K562 (cell line): ENCODE measurements at regions not wholly inside any gene's neighbourhood (a gene's known extent, or its start where the extent isn't known, plus 50 kb on each side); places are given as distances from the start of the nearest gene placed in this dataset.

ENCODE experiments used
- ATAC-seq: fragments of 200-7000 bp; cut with Tn5 transposase; 3 replicates; pipeline ENCODE4 v1.9.1; 2020; ENCODE audit warnings: moderate library complexity
- BruUV-seq: library from RNA; stranded (reverse); fragments of 400-500 nt; replicated peaks from 2 replicates; lab custom pipeline; 2021; lab: Mats Ljungman, UMichigan
- CTCF ChIA-PET: fragments of 300-600 bp; formaldehyde crosslinking; extraction: SDS; loops from one replicate; lab custom pipeline; 2021; ENCODE audit warnings: low intra/inter-chr PET ratio; lab: Yijun Ruan, JAX
- POLR2A ChIA-PET: fragments of 300-600, 350-650 bp; sonication (Branson Sonifier 250); formaldehyde crosslinking; extraction: SDS; loops from one replicate; lab custom pipeline; 2021; ENCODE audit warnings: antibody characterized with exemption, inconsistent platforms; lab: Yijun Ruan, JAX
- DNase-seq, 4 experiments: peaks; one replicate each; pipeline versions ENCODE4 v3.0.0 to v3.0.0-alpha.2; 2011 to 2018; ENCODE audit warnings: low spot score in 3 of 4, mixed read lengths in 3 of 4; ENCODE audit errors: extremely low read depth in 1 of 4
- FAIRE-seq: peaks from 2 replicates; lab custom pipeline; 2011; peaks lifted over from hg19 to GRCh38; lab: Jason Lieb, UNC
- H2AFZ ChIP-seq: 2 replicates; pipeline ENCODE4 v1.6.0; 2011; ENCODE audit warnings: low read depth, low read length, control low read depth, inconsistent platforms
- H3K27ac ChIP-seq: fragments of 200-600 bp; 3 replicates; pipeline ENCODE4 v1.8.0; 2011; ENCODE audit warnings: low read depth, mild to moderate bottlenecking, control low read depth, inconsistent platforms, low read length, moderate library complexity, mixed read lengths; ENCODE audit errors: extremely low read depth
- H3K27me3 ChIP-seq, 2 experiments: fragments of 300-600 bp in 1 of 2; 2 replicates in 1 of 2; 3 replicates in 1 of 2; pipeline versions ENCODE4 v1.6.0 to v1.8.0; 2011; ENCODE audit warnings: inconsistent platforms in 2 of 2, low read length in 2 of 2, mild to moderate bottlenecking in 1 of 2, mixed read lengths in 1 of 2, moderate library complexity in 1 of 2; ENCODE audit not compliant: control insufficient read depth in 2 of 2, insufficient read depth in 2 of 2
- H3K36me3 ChIP-seq: fragments of 300-600 bp; 3 replicates; pipeline ENCODE4 v1.8.0; 2011; ENCODE audit warnings: mild to moderate bottlenecking, low read length, inconsistent platforms; ENCODE audit not compliant: control insufficient read depth, insufficient read depth
- H3K4me1 ChIP-seq, 2 experiments: fragments of 200-600 bp in 1 of 2; replicated peaks in 1 of 2; 2 replicates in 1 of 2; 3 replicates in 1 of 2; pipeline versions ENCODE4 v1.5.1 to v1.8.0; 2011; ENCODE audit warnings: inconsistent platforms in 2 of 2, low read length in 2 of 2, mild to moderate bottlenecking in 1 of 2, mixed read lengths in 1 of 2, moderate library complexity in 1 of 2; ENCODE audit not compliant: control insufficient read depth in 2 of 2, insufficient read depth in 2 of 2
- H3K4me2 ChIP-seq: 2 replicates; pipeline ENCODE4 v1.6.1; 2011; ENCODE audit warnings: low read length, control low read depth, inconsistent platforms, mixed read lengths; ENCODE audit not compliant: insufficient read depth
- H3K4me3 ChIP-seq: fragments of 200-600 bp; sonication (generic), shearing (Covaris generic); 2 replicates; pipeline ENCODE4 v1.5.1; 2016; ENCODE audit warnings: control low read depth, inconsistent platforms
- H3K79me2 ChIP-seq: fragments of 200-600 bp; 3 replicates; pipeline ENCODE4 v1.8.0; 2011; ENCODE audit warnings: low read length, inconsistent platforms; ENCODE audit not compliant: control insufficient read depth, insufficient read depth
- H3K9ac ChIP-seq, 2 experiments: 2 replicates each; pipeline versions ENCODE4 v1.6.0 to v1.6.1; 2011; ENCODE audit warnings: low read depth in 2 of 2, low read length in 2 of 2, control low read depth in 1 of 2, inconsistent platforms in 1 of 2, mild to moderate bottlenecking in 1 of 2, mixed read lengths in 1 of 2; ENCODE audit not compliant: insufficient read depth in 1 of 2
- H3K9me1 ChIP-seq: one replicate; pipeline ENCODE4 v1.6.0; 2011; ENCODE audit warnings: inconsistent platforms, mild to moderate bottlenecking, low read length, moderate library complexity; ENCODE audit not compliant: control insufficient read depth, insufficient read depth
- H3K9me3 ChIP-seq: replicated peaks from 2 replicates; pipeline ENCODE4 v1.5.1; 2011; ENCODE audit warnings: low read depth, low read length, inconsistent platforms; ENCODE audit not compliant: control insufficient read depth, insufficient read depth
- H4K20me1 ChIP-seq: replicated peaks from 2 replicates; pipeline ENCODE4 v1.6.1; 2011; ENCODE audit warnings: low read length, inconsistent platforms, mixed read lengths; ENCODE audit not compliant: control insufficient read depth, insufficient read depth
- ADNP ChIP-seq: fragments of 200-800 bp; sonication (Bioruptor generic); IDR thresholded peaks from 2 replicates; pipeline ENCODE4 v1.6.1; 2016; ENCODE audit warnings: missing genetic modification characterization, missing compliant biosample characterization
- ARID1B ChIP-seq: fragments of 450-650 bp; IDR thresholded peaks from 2 replicates; pipeline ENCODE4 v1.6.1; 2016; ENCODE audit warnings: antibody characterized with exemption, mild to moderate bottlenecking, inconsistent platforms
- CBFB ChIP-seq: sonication (generic); formaldehyde crosslinking; IDR thresholded peaks from 2 replicates; pipeline ENCODE4 v1.4.0; 2020; ENCODE audit warnings: mild to moderate bottlenecking, missing genetic modification reagents
- CHCHD3 ChIP-seq: fragments of 250-450 bp; sonication (Bioruptor Pico); IDR thresholded peaks from 2 replicates; pipeline ENCODE4 v2.1.2; 2022; ENCODE audit warnings: mild to moderate bottlenecking
- DPF2 ChIP-seq: fragments of 450-650 bp; IDR thresholded peaks from 2 replicates; pipeline ENCODE4 v1.6.1; 2016
- EHMT2 ChIP-seq: fragments of 450-650 bp; IDR thresholded peaks from 2 replicates; pipeline ENCODE4 v1.6.1; 2018; ENCODE audit warnings: antibody characterized with exemption
- HDGF ChIP-seq: fragments of 450-650 bp; IDR thresholded peaks from 2 replicates; pipeline ENCODE4 v1.6.1; 2016
- HNRNPL ChIP-seq: fragments of 200-400 bp; formaldehyde crosslinking; IDR thresholded peaks from 2 replicates; pipeline ENCODE4 v1.6.1; 2017; ENCODE audit warnings: low read depth, mild to moderate bottlenecking, low read length
- LARP7 ChIP-seq: fragments of 450-650 bp; IDR thresholded peaks from 2 replicates; pipeline ENCODE4 v1.6.1; 2016
- NR2C1 ChIP-seq, 2 experiments: fragments of 450-650 bp; IDR thresholded peaks; 2 replicates each; pipeline ENCODE4 v1.6.1; 2017; ENCODE audit warnings: mild to moderate bottlenecking in 2 of 2, antibody characterized with exemption in 1 of 2, inconsistent platforms in 1 of 2, missing compliant biosample characterization in 1 of 2, missing genetic modification characterization in 1 of 2
- PHB ChIP-seq: fragments of 250-450 bp; sonication (Bioruptor Pico); IDR thresholded peaks from 2 replicates; pipeline ENCODE4 v1.5.0; 2021
- RBM15 ChIP-seq: fragments of 200-400 bp; formaldehyde crosslinking; IDR thresholded peaks from 2 replicates; pipeline ENCODE4 v1.6.1; 2018; ENCODE audit warnings: mild to moderate bottlenecking, low read length, moderate library complexity; ENCODE audit not compliant: insufficient read depth
- TCF7L2 ChIP-seq: fragments of 150-350 bp; IDR thresholded peaks from 2 replicates; pipeline ENCODE4 v1.6.1; 2016; ENCODE audit warnings: low read depth, mild to moderate bottlenecking, low read length, moderate library complexity
- THRAP3 ChIP-seq: fragments of 450-650 bp; IDR thresholded peaks from 2 replicates; pipeline ENCODE4 v1.6.1; 2016; ENCODE audit warnings: mild to moderate bottlenecking, inconsistent platforms, borderline replicate concordance
- TOE1 ChIP-seq, 2 experiments: fragments of 450-650 bp in 1 of 2; sonication (generic) in 1 of 2; formaldehyde crosslinking in 1 of 2; IDR thresholded peaks; 2 replicates each; pipeline versions ENCODE4 v1.7.1 to v1.8.0; 2016 to 2022; ENCODE audit warnings: borderline replicate concordance in 2 of 2, mild to moderate bottlenecking in 2 of 2, antibody characterized with exemption in 1 of 2, inconsistent platforms in 1 of 2, low read depth in 1 of 2, missing genetic modification reagents in 1 of 2, moderate library complexity in 1 of 2
- ZBTB7A ChIP-seq: IDR thresholded peaks from 2 replicates; pipeline ENCODE4 v1.6.1; 2011; ENCODE audit warnings: low read depth, mild to moderate bottlenecking, low read length, moderate library complexity, borderline replicate concordance; ENCODE audit not compliant: control insufficient read depth
- ZNF780A ChIP-seq: fragments of 250-450 bp; sonication (Bioruptor Pico); IDR thresholded peaks from 2 replicates; pipeline ENCODE4 v1.5.0; 2021; ENCODE audit warnings: mild to moderate bottlenecking
- WGBS: fragments of 100-300 bp; shearing (Covaris generic); methylation state at CpG from one replicate; pipeline ENCODE4 v1.1.6; 2016; ENCODE audit warnings: low coverage, mixed read lengths; ENCODE audit not compliant: insufficient coverage; ENCODE audit errors: missing lambda C conversion rate; 5-methylcytosine and 5-hydroxymethylcytosine counted together
- in situ Hi-C: fragments of 300-500 bp; cut with MboI; formaldehyde crosslinking; loops from 4 replicates; pipeline ENCODE4 v1.15.0; 2018; ENCODE audit warnings: inconsistent platforms, mixed read lengths
- intact Hi-C: fragments of 100-400 bp; cut with micrococcal nuclease; formaldehyde crosslinking; loops from 2 replicates; pipeline ENCODE4 v1.14.2; 2022
- TF ChIP-seq, protein P1 (sequence below): sonication (generic); formaldehyde crosslinking; IDR thresholded peaks from 2 replicates; pipeline ENCODE4 v1.8.0; 2022; ENCODE audit warnings: missing genetic modification reagents, mild to moderate bottlenecking, borderline replicate concordance
- TF ChIP-seq, protein P2 (sequence below): sonication (generic); formaldehyde crosslinking; IDR thresholded peaks from 2 replicates; pipeline ENCODE4 v1.8.0; 2022; ENCODE audit warnings: missing genetic modification reagents, mild to moderate bottlenecking, borderline replicate concordance
- TF ChIP-seq, protein P3 (sequence below): fragments of 450-650 bp; formaldehyde crosslinking; IDR thresholded peaks from 2 replicates; pipeline ENCODE4 v1.4.0; 2020; ENCODE audit warnings: mild to moderate bottlenecking

DNA sequence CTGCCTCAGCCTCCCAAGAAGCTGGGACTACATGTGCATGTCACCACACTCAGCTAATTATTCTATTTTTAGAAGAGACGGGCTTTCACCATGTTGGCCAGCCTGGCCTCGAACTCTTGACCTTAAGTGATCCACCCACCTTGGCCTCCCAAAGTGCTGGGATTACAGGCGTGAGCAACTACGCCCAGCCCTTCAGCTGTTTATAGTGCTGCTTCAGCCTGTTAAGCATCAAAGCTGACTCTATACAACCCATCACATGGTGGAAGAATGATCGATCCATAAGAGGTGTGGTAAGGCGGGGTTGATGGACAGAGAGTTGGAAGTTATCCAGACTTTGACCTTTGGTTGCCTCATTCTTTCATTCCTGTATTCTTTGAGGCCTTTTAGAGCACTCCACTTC is 56.2 kb upstream of the RAPGEF2 start:
- in situ Hi-C loops (no loop called here), intact Hi-C loops (loop anchor here (1.0 kb wide), 1 partner anchor 61 kb away; no protein-coding TSS in a partner anchor)
- Histone ChIP-seq H3K79me2 (no peaks in the 10 kb centered on the region), H3K4me2 (no peak overlapping the region), H3K9me1 (no peaks in the 10 kb centered on the region), H2AFZ (no peak overlapping the region), H3K9me3 (no peaks in the 10 kb centered on the region), H3K27me3 (no peaks in the 10 kb centered on the region), H4K20me1 (no peaks in the 10 kb centered on the region), H3K9ac (no peak overlapping the region), H3K4me1 (peaks cover 26 to 44% of the 10 kb centered on the region in 2 experiments), H3K27ac (no peak overlapping the region), H3K4me3 (no peak overlapping the region), H3K36me3 (no peaks in the 10 kb centered on the region)
- ChIA-PET POLR2A (interaction anchor here (0.7 kb wide), 1 partner anchor 9 kb away, joined by 3 read pairs; no protein-coding TSS in a partner anchor), CTCF (no interaction called here)
- WGBS: 19% methylated on average over 6 of the region's 6 CpGs
- peak; percentile 10 for ATAC-seq
- DNase-seq: peak; percentile 20 to 64 (median 26)
- FAIRE-seq: peak; percentile 78
- BruUV-seq: no TSS peak
- TF ChIP-seq HDGF (peak; percentile 42; the same call in 1 of the 2 replicates), NR2C1 (IDR thresholded peaks at IDR 0.05) (0 out of 2 replicates have a peak, but pooled peaks have one; percentile 17), NR2C1 (tag; IDR thresholded peaks at IDR 0.05) (no peak), PHB (CRISPR knock-in tag) (no peak), ZNF780A (CRISPR knock-in tag) (no peak), THRAP3 (no peak), TCF7L2 (no peak), DPF2 (peak; percentile 21; the same call in 1 of the 2 replicates), RBM15 (no peak), LARP7 (no peak), HNRNPL (no peak), TOE1 (IDR thresholded peaks at IDR 0.05; ENCODE audit: borderline replicate concordance) (no peak), TOE1 (CRISPR knock-in tag; IDR thresholded peaks at IDR 0.05; ENCODE audit: borderline replicate concordance, low read depth) (no peak), EHMT2 (0 out of 2 replicates have a peak, but pooled peaks have one; percentile 51), CHCHD3 (CRISPR knock-in tag) (no peak), ADNP (0 out of 2 replicates have a peak, but pooled peaks have one; percentile 62), ARID1B (peak; percentile 19; the same call in 1 of the 2 replicates), CBFB (no peak), ZBTB7A (no peak)
- TF ChIP-seq, protein P1, sequence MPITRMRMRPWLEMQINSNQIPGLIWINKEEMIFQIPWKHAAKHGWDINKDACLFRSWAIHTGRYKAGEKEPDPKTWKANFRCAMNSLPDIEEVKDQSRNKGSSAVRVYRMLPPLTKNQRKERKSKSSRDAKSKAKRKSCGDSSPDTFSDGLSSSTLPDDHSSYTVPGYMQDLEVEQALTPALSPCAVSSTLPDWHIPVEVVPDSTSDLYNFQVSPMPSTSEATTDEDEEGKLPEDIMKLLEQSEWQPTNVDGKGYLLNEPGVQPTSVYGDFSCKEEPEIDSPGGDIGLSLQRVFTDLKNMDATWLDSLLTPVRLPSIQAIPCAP (CRISPR knock-in tag): no peak
- TF ChIP-seq, protein P2, sequence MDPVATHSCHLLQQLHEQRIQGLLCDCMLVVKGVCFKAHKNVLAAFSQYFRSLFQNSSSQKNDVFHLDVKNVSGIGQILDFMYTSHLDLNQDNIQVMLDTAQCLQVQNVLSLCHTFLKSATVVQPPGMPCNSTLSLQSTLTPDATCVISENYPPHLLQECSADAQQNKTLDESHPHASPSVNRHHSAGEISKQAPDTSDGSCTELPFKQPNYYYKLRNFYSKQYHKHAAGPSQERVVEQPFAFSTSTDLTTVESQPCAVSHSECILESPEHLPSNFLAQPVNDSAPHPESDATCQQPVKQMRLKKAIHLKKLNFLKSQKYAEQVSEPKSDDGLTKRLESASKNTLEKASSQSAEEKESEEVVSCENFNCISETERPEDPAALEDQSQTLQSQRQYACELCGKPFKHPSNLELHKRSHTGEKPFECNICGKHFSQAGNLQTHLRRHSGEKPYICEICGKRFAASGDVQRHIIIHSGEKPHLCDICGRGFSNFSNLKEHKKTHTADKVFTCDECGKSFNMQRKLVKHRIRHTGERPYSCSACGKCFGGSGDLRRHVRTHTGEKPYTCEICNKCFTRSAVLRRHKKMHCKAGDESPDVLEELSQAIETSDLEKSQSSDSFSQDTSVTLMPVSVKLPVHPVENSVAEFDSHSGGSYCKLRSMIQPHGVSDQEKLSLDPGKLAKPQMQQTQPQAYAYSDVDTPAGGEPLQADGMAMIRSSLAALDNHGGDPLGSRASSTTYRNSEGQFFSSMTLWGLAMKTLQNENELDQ (CRISPR knock-in tag): no peak
- TF ChIP-seq, protein P3, sequence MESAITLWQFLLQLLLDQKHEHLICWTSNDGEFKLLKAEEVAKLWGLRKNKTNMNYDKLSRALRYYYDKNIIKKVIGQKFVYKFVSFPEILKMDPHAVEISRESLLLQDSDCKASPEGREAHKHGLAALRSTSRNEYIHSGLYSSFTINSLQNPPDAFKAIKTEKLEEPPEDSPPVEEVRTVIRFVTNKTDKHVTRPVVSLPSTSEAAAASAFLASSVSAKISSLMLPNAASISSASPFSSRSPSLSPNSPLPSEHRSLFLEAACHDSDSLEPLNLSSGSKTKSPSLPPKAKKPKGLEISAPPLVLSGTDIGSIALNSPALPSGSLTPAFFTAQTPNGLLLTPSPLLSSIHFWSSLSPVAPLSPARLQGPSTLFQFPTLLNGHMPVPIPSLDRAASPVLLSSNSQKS: no peak
